ENCODE measurements at regions not wholly inside any gene's neighbourhood (a gene's known extent, or its start where the extent isn't known, plus 50 kb on each side); places are given as distances from the start of the nearest gene placed in this dataset.

DNA sequence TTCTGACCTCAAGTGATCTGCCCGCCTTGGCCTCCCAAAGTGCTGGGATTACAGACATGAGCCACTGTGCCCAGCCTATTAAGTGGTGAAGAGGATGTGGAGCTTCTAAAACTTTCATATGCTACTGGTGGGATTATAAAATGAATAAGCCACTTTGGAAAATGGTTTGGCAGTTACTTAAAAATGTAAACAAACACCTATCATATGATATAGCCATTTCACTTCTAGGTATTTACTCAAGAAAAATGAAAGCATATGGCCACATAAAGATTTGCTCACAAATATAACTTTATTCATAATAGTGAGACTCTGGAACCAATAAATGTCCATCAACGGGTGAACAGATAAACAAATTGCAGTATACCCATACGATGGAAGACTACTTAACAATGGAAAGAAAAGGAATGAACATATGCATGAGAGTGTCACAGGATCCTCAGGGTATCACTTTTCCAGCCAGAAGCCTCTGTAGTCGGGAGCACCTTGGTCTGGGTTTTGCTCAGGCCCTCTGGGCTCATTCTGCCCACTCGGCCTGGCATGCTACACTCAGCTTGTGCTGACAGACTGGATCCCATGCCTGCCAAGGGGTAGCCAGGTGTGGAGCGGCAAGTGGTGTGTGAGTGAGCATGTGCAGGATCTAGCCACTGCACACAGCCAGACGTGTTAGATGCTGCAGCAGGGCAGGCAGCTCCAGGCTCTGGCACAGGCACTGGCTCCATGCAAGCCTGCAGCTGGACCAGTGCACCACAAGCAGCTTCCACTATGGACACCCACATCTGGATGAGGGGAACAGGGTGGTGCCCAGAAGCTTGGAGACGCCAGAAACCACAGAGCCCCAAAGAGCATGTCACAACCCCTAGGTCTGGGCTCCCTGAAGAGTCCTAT, 213.2 kb upstream of the DIO3 start:
- DNase-seq, result no peak

DNA sequence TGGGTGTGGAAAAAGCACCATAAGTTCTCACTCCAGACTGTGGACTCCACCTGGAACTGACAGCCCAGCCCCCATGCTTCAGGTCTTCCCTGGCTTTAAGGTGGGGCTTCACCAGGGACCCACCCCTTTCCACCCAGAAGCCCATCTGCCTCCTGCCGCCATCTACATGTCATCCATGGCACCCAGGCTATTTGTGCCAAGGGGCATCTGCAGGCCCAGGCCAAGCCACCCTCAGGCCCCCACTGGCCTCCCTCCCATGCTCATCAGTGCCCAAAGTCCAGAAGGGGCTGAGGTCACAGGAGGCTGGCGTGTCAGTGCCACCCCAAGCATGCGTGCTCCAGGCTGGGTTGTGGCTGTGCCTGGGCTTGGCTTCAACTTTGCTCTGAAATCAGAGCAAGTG, 212.2 kb upstream of the DIO3 start:
- no peak for DNase-seq

DNA sequence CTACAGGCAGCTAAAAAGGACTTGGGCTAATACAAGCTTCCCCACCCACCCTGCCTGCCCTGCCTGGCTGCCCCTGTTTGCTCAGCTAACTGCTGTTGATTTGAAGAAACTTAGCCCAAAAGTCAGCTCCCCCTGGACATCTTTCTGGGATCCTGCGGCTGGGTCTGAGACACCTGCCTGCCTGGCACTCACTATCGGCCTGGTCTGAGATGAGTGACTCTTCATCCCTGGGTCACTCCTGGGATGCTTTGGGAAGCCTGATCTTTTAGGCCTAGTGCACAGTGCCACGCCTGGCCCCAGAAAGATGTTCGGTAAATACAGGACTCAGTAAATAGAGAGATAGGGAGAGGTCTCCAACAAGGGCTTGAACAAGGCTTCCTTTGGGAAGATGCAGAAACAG, 211.3 kb upstream of the DIO3 start:
- DNase-seq, result no peak

DNA sequence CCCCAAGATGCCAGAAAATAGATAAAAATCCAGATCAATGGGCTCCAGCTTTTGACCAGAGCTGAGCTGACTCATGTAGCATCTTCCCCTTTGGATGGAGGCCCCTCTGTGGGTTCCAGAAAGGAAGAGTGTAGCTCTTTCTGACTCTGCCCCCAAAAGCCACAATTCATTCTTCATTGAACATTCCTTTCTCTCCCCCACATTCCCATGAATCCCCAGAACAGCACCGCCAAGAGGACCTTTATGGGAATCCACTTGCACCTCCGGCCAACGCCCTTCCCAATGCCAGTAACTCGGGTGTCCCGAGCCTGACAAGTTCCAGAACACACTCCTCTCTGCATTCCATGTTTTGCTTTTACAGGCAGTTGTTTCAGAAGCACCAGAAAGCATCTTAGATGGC, 210.6 kb upstream of the DIO3 start:
- DNase-seq, result no peak

DNA sequence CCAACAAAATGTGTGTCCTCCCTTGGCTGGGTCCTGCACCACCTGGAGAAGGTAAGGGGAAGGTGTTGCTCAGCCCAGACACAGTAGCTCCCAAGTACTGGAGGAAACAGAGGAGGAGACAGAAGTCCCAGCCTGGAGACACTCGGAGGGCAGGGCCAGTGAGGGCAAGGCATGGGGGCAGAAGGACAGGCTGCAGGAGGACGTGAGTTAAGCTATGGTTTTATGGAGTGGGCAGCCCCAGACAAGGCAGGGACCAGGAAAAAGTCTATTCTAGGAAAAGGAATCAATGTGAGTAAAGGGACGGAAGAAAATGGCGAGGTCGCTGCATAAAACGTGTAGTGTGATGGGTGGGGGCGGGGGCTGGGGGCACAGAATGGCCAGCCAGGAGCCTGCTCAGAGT, 210.1 kb upstream of the DIO3 start:
- no peak for DNase-seq

DNA sequence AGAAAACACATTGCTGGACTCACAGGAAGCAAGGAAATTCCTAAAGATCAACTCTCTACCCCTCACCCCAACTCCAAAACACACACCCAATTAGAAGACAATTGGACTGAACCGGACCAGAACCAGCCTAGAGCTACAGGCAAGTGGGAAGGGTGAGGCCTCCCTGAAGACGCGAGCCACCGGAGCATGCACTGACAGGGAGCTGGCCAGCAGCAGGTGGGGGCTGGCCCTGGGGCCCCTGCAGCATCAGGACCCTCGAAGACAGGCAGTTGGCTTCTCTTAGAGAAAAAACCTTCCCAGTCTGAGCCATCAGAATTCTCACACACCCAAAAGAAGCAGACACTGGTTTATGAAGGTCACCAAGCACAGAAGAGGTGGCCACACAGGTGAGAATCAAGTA, 209.5 kb upstream of the DIO3 start:
- no peak for DNase-seq

DNA sequence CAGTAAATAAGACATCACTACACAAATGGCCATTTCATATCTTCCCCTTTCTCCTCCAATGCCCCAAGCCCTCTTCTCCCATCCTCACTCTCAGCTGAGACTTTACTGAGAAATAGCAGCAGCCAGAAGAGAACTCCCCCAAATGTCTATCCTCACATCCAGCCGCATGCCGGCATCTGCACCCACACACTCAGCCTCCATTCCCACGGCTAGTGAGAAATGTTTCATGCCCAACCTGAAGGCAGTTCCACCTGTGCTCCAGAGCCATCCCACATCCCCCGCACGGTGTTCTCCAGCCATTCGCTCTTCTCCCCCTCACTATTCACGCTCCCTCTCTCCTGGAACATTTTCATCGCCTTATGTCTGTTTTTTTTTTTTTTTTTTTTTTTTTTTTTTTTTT, 208.7 kb upstream of the DIO3 start:
- no peak for DNase-seq

DNA sequence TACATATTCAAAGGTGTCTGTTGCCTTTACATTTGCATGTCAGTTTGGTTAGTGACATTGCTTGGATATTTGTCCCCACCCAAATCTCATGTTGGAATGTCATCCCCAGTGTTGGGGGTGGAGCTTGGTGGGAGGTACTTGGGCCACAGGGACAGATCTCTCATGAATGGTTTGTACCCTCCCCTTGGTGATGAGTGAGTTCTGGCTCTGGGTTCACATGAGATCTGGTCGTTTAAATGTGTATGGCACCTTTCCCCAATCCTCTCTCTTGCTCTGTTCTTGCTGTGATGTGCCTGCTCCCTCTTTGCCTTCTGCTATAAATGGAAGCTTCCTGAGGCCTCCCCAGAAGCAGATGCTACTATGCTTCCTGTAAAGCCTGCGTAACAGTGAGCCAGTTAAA, 207.9 kb upstream of the DIO3 start:
- DNase-seq, result no peak

DNA sequence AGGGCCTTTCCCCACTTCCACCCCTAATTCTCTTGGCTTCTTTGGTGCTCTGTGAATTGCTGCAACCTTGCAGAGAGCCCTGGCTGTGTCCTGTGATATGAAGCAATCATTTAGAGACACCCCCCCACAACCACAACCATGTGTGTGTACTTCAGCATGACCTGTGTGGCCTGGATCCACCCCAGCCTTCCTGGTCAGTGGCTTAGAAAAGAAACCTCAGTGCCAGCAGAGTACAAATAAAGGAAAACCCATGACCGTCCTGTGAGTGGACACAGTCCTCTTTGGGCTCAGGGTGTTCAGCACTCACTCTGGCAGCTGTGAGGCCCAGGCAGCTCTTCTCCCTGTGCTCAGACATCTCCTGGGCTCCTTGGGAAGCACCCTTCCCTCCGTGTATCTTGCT, 206.6 kb upstream of the DIO3 start:
- no peak for DNase-seq

DNA sequence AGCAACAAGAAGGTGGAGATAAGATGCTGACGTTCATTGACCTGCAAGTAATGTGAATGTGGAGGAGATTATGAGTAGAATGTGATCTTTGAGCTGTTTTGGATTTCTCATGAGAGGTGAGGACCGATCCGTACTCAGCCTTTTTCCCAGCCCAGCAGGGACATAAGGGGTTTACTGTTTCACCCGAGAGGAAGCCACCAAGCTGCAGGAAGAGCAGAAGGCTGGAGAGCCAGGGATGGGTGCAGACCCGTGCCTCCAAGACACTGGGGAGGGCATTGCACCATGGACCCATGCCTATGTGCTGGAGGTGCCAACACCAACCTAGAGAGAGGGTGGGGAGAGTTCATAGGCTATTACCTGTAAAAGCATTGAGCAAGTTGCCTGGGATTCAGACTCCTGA, 206.0 kb upstream of the DIO3 start:
- DNase-seq, result no peak

DNA sequence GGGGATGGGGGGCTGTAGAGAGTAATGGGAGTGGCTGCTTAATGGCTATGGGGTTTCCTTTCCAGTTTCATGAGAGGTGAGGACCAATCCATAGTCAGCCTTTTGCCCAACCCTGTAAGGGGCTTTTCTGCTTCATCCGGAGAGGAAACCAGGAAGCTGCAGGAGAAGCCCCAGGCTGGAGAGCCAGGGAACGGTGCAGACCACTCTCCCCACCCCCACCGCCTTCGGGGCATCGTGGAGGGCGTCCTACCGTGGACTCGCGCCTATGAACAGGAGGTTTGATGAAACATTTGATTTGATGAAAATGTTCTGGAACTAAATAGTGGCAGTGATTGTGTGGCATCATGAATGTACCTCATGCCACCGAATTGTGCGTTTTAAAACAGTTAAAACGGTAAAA, 204.3 kb upstream of the DIO3 start:
- no peak for DNase-seq

DNA sequence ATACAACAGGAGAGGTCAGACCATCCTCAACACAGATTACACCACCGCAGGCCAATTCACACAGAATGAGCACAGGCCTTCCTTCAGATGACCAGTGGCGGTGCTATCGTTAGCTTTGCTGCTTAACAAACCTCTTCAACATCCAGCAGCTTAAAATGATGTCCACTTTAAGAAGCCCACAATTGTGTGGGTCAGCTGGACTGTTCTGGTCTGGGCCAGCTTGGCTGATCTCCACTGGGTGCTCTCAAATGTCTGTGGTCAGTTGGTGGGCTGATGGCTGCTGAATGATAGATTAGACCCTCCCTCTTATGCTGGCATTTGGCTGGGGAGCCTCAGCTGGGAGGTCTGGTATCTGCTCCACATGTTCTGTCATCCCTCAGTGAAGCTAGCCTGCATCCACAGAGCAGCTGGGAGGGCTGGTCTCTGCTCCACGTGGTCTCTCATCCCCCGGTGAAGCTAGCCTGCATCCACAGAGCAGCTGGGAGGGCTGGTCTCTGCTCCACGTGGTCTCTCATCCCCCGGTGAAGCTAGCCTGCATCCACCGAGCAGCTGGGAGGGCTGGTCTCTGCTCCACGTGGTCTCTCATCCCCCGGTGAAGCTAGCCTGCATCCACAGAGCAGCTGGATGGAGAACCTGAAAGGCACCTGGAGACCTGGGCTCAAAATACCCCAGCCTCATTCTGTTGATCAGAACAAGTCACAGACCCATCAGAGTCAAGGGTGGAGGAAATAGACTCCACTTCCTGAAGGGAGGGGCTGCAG, 203.6 kb upstream of the DIO3 start:
- DNase-seq, result no peak

DNA sequence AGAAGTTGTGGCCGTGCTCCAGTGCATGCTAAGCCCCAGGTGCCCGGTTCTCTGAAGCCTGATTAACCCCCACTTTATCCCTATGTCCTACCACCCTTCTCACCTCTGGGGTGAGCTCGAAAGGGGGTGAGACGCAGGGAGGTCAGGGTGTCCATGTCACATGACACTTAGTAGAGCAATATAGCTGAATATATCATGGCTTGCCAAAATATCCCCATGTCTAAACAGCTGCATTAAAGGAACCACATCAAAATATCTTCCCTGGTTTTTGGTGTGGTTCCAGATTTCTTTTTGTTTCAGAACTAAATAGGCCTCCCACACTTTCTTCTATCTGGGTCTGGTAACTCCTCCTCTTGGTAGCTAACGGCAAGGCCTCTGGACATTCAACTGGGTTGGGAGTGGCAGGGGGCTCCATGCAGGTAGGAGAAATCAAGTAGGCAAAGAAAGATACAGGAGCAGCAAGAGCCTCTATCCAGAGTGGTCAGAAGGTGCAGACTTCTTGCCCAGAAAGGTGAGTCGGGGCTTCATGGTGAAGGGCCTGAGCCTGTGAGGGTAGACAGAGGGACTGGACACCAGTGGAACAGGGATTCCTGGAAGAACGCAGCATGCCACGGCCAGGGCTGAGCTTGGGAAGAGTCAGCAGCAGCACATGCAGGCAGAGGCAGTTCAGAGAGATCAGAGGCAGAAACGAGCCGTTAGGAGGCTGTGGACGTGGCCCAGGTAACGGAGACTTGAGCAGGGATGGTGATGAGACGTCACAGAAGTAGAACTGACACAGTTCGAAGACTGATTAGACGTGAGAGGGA, 202.8 kb upstream of the DIO3 start:
- DNase-seq, result no peak

DNA sequence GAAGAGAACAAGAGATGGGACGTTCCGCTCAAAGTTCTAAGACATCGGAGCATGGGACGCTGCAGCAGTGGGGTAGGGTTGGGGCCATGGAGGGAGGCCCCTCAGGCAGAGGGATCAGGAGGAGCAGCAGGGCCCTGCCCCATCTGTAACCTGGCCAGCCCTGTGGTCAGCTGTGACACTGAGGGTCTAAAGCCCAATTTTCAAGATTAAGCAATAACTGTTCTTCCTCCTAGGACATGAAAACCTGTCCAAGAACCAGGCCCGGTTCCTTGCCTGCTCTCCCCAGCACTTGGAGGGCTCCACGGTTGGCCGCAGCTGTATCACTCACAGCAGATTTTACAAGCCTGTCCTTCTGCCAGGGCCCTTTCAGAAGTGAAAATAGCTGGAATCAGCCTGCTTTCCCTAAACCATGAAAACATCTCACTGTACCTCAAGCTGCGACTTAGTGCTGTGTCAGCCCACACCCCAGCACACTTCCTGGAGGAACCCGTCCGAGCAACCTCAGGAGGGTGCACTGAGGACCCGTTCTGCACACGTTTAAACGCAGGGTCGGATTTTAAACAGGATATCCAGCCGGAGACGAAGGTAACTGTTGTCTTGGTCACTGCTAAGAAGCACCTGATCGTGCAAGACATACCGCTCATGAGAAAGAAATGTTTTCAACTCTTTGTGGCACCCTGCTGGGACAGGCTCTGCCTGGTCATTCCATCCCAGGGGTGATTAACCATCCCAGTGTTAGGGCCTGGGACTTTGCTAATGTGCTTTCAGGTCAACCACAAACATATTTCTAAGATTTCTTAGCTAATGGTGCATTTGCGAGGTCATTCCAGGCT, 201.9 kb upstream of the DIO3 start:
- DNase-seq, result peak; percentile 2

DNA sequence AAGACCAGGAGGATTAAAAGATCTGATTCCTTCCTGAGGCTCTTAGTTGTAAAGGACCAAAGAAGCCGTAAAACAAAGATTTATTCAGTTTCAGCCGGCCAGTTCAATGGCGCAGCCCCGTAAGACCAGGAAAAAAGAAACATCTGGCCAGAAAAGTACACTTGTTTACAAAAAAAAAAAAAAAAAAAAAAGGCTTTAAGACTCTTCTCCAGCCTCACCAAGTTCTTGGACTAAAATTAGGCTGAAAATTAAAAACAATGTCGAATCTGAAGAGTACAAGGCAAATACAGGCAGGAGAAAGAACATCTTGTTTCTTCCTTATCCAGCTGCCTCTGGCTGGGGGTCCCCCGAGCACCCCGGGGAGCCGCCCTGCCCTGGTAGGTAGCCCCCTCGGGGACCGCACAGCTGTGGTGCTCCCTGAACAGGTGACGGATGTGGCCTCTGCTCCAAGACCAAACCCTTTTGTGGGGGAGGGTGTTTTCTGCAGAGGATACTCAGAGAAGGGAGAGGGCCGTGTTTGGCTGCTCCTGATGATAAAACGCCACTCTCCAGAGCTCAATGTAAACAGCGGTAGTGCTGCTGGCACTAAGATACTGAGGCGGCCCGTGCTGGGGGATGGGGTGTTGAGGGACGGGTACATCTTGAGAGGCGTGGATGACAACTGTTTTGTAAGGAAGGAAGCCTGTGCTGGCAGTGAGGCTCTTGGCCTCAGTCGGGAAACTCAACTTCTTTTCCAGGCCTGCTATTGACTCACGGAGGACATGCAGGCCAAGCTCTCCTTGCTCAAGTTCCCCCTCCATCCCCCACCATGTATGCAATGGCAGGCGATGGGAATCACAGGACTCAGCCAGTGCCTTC, 201.0 kb upstream of the DIO3 start:
- no peak for DNase-seq

DNA sequence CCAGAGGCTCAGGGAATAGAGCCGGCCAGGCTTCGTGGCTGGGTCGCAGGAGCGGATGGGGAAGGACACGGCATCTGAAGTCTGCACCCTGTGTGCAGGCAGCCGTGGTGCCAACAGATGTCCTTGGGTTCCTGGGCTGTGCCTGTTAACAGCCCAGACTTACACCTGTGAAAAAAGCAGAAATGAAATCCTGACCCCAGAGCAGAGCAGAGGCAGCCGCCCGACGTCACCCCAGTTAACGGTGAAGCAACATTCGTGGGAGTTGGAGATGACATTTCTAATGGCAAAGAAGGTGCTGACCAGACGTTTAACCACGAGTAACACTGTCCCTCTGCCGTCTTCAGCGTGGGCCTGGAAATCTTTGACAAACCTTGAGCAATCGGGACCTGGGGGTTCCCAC, 200.3 kb upstream of the DIO3 start:
- DNase-seq, result no peak

DNA sequence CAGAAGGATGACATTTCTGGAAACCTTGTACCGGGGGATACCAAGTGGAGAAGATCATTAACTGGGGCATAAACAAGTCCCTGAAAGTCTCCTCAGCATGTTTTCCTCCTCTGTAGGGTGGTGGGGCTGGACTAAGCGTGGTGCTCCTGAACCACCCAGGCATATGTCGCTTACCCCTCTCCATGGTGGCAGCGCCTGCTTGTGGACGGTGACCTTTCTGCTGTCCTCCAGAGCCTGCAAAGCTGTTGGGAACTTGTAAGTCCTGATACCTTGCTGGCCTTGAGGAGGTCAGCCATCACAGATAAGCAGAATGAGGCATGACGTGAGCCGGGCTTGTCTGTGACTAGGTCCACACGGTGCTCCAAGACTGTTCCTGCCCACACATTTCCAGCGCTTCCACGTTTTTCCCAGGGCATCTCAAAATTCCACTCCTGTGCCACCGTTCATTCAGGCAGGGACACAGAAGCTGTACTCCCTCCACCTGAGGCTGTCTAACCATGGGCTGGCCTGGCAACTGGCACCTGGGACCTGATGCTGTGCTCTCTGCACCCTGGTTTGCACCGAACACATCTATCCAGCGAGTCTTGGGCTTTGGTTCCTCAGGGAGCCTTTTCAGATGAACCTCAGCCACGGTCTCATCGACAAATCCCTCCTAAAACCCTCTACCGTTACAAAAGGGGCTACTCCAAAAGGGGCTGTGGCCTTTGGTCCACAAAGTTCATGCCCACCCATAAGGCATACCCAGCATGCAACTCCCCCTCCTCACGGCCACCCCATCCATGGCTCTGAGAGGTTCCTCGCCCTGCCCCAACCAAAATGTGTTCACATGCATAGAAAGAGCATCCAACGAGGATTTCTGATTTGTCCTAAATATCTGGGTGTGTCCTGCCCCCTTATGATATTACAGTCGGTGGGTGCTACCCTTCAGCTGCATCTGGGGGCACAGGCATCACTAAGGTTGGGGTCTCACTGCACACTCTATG, 199.6 kb upstream of the DIO3 start:
- no peak for DNase-seq

DNA sequence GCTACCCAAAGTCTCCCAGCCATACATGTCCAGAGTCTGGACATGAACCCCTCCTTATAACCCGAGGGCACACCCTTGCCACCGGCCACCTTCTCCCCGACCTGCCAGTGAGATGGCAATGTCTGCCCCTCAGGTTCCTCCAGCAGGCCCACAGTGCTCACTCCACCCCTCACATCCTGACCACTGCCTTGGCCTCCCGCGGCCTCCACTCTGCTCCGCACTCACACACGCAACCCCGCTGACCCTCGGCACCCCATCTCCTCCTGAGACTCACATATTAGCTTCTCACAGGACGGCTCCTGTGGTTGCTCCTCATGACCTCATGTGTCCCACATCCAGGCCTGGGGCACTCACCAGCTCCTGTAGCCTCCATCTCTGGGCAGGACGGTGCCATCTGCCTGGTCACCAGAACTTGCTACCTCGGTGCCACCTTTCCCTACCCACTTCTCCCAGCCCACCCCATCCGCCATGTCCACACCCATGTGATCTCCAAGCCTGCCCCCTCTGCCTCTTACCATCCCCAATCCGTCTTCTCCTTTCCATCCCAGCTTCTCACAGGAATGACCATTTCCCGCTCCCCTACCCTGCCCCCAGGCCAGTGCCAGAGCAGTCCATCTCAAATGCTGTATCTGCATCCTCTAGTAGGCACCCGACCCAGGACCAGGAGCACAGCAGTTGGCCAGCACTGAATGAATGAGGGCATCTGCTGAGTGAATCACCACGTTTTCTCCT, 198.6 kb upstream of the DIO3 start:
- DNase-seq, result no peak

DNA sequence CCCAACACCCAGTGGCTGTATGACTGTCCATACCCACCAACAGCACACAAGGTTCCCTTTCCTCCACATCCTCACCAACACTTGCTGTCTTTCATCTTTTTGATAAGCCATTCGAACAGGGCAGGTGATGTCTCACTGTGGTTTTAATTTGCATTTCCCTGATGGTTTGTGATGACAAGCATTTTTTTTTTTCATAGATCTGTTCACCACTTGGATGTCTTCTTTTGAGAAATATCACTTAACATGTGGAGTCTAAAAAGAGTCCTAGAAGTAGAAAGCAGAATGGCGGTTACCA, 198.1 kb upstream of the DIO3 start:
- no peak for DNase-seq

DNA sequence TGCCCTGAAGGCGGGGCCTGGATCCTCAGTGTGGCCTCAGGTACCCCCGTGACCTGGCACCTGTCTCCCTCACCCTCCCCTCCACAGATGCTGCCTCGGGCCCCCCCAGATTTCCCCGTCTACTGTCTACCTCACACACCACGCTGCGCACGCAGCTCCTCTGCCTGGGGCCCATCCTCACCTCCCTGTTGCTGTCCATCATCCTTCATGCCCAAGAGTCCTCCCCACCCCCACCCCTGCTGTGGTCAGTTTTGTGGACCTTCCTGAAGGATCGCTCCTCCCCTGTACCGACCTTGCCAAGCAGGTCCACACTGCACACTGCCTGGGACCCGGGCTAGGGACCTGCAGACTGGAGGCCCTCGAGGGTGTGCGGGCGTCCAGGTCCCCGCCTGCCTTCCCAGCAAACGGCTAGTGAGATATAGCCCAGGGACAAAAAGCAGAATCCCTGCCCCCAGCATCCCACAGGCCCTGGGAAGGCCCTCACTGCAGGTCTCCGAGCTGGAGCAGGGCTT, 197.4 kb upstream of the DIO3 start:
- no peak for DNase-seq

Measured in fibroblast of upper back skin (primary cell).